WI38 (cell line): ENCODE measurements at regions not wholly inside any gene's neighbourhood (a gene's known extent, or its start where the extent isn't known, plus 50 kb on each side); places are given as distances from the start of the nearest gene placed in this dataset.

Source experiments
- H3K4me3 ChIP-seq: 2 replicates; pipeline ENCODE4 v1.5.1; 2011; ENCODE audit warnings: low read depth, mild to moderate bottlenecking, control low read depth, low read length
- TF ChIP-seq, protein P1 (sequence below): IDR thresholded peaks from 2 replicates; pipeline ENCODE4 v1.5.1; 2012; ENCODE audit warnings: low read depth, mild to moderate bottlenecking, control low read depth, low read length

GRCh38 chr2:6602471-6602870 lies 263.2 kb downstream of the CMPK2 start:
- H3K4me3 ChIP-seq, result no peak overlapping the region
- TF ChIP-seq, protein P1, sequence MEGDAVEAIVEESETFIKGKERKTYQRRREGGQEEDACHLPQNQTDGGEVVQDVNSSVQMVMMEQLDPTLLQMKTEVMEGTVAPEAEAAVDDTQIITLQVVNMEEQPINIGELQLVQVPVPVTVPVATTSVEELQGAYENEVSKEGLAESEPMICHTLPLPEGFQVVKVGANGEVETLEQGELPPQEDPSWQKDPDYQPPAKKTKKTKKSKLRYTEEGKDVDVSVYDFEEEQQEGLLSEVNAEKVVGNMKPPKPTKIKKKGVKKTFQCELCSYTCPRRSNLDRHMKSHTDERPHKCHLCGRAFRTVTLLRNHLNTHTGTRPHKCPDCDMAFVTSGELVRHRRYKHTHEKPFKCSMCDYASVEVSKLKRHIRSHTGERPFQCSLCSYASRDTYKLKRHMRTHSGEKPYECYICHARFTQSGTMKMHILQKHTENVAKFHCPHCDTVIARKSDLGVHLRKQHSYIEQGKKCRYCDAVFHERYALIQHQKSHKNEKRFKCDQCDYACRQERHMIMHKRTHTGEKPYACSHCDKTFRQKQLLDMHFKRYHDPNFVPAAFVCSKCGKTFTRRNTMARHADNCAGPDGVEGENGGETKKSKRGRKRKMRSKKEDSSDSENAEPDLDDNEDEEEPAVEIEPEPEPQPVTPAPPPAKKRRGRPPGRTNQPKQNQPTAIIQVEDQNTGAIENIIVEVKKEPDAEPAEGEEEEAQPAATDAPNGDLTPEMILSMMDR, result no peak

GRCh38 chr2:6605836-6606505 lies 259.7 kb downstream of the CMPK2 start:
- TF ChIP-seq, protein P1, result no peak
- no peak overlapping the region for H3K4me3 ChIP-seq

GRCh38 chr2:6617794-6618193 lies 247.9 kb downstream of the CMPK2 start:
- TF ChIP-seq, protein P1, result no peak
- H3K4me3 ChIP-seq, result no peak overlapping the region

GRCh38 chr2:6618201-6618600 lies 247.5 kb downstream of the CMPK2 start:
- no peak overlapping the region for H3K4me3 ChIP-seq
- TF ChIP-seq, protein P1, result no peak

- TF ChIP-seq, protein P1, result no peak
Measured at GRCh38 chr2:6623746-6624145, 242.0 kb downstream of the CMPK2 start.

GRCh38 chr2:6626401-6627012 lies 239.2 kb downstream of the CMPK2 start:
- TF ChIP-seq, protein P1, result no peak
- no peak overlapping the region for H3K4me3 ChIP-seq

More at GRCh38 chr2:6623746-6624145, 242.0 kb downstream of the CMPK2 start:
- no peak overlapping the region for H3K4me3 ChIP-seq

DNA sequence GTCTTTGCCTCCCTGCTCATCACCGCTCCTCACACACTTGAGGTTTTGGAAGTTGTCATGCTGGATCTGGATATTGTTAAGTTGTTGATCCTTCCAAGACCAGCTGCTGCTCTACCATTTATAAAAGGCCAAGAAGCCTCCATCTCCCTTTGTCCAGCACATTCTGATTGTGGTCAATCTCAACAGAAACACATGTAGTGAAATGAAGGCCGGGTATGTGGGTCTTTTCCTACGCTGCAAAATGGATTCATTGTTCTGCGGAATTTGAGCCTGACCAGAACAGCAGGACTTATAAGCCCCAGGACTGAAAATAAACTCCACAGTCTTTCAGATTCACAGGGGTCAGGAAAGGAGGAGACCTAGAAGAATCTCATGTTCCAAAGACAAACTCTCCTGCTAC lies 238.4 kb downstream of the CMPK2 start:
- TF ChIP-seq, protein P1, result no peak
- no peak overlapping the region for H3K4me3 ChIP-seq
